H1 (cell line): ENCODE measurements at regions not wholly inside any gene's neighbourhood (a gene's known extent, or its start where the extent isn't known, plus 50 kb on each side); places are given as distances from the start of the nearest gene placed in this dataset.
A peak's percentile ranks its signal among the peaks of the same experiment; 100 is the strongest.

ENCODE experiments used
- CTCF ChIA-PET: fragments of 300-600 bp; sonication (Branson Sonifier 250); formaldehyde crosslinking; loops from one replicate; lab custom pipeline; 2021; ENCODE audit not compliant: partially characterized antibody; lab: Charles Lee
- POLR2A ChIA-PET: fragments of 300-600 bp; sonication (Branson Sonifier 250); formaldehyde crosslinking; loops from one replicate; lab custom pipeline; 2021; ENCODE audit warnings: inconsistent platforms; ENCODE audit not compliant: partially characterized antibody; lab: Charles Lee
- DNase-seq, 2 experiments: peaks; one replicate each; pipeline versions ENCODE4 v3.0.0 to v3.0.0-alpha.2; 2010 to 2022; ENCODE audit warnings: low spot score in 2 of 2, low read depth in 1 of 2, mixed read lengths in 1 of 2
- FAIRE-seq: peaks from 2 replicates; lab custom pipeline; 2011; peaks lifted over from hg19 to GRCh38; lab: Jason Lieb, UNC
- H2AFZ ChIP-seq: 2 replicates; pipeline ENCODE4 v1.8.1; 2012; ENCODE audit warnings: low read length, inconsistent platforms
- H2AK5ac ChIP-seq: 2 replicates; pipeline ENCODE4 v1.6.1; 2013; ENCODE audit warnings: low read depth, low read length
- H2BK120ac ChIP-seq: replicated peaks from 2 replicates; pipeline ENCODE3; 2013; ENCODE audit warnings: low read depth, low read length, inconsistent platforms
- H2BK12ac ChIP-seq: 2 replicates; pipeline ENCODE4 v1.6.1; 2013; ENCODE audit warnings: low read depth, low read length
- H2BK15ac ChIP-seq: 2 replicates; pipeline ENCODE4 v1.6.1; 2013; ENCODE audit warnings: low read length
- H2BK20ac ChIP-seq: 2 replicates; pipeline ENCODE4 v1.6.1; 2013; ENCODE audit warnings: low read length
- H2BK5ac ChIP-seq: 2 replicates; pipeline ENCODE4 v1.6.1; 2013; ENCODE audit warnings: low read depth, low read length
- H3K14ac ChIP-seq: 2 replicates; pipeline ENCODE4 v1.6.1; 2013; ENCODE audit warnings: inconsistent platforms; ENCODE audit not compliant: insufficient read length
- H3K18ac ChIP-seq: 2 replicates; pipeline ENCODE4 v1.6.1; 2013; ENCODE audit warnings: low read length; ENCODE audit errors: extremely low read depth
- H3K23ac ChIP-seq: 2 replicates; pipeline ENCODE4 v1.6.1; 2013; ENCODE audit warnings: inconsistent platforms; ENCODE audit not compliant: insufficient read length
- H3K23me2 ChIP-seq: 2 replicates; pipeline ENCODE4 v1.6.1; 2013; ENCODE audit warnings: low read depth, low read length
- H3K27ac ChIP-seq: 2 replicates; pipeline ENCODE4 v1.6.1; 2011; ENCODE audit warnings: low read depth, low read length, inconsistent platforms
- H3K27me3 ChIP-seq, 4 experiments: replicated peaks in 1 of 4; 1 replicate in 1 of 4; 2 replicates in 3 of 4; pipeline versions ENCODE4 v1.6.1 to v1.8.1; 2011 to 2013; ENCODE audit warnings: low read length in 3 of 4, mild to moderate bottlenecking in 3 of 4, inconsistent platforms in 2 of 4, mixed read lengths in 2 of 4, moderate library complexity in 1 of 4; ENCODE audit not compliant: control insufficient read depth in 3 of 4, insufficient read depth in 3 of 4; ENCODE audit errors: extremely low read depth in 1 of 4
- H3K36me3 ChIP-seq, 4 experiments: 2 replicates each; pipeline versions ENCODE4 v1.6.1 to v1.8.1; 2011 to 2013; ENCODE audit warnings: mild to moderate bottlenecking in 4 of 4, low read length in 3 of 4, moderate library complexity in 2 of 4, control low read depth in 1 of 4, inconsistent platforms in 1 of 4; ENCODE audit not compliant: insufficient read depth in 4 of 4, control insufficient read depth in 2 of 4
- H3K4ac ChIP-seq: replicated peaks from 2 replicates; pipeline ENCODE3; 2013; ENCODE audit warnings: low read length, low read depth, mixed read lengths, inconsistent platforms; ENCODE audit not compliant: insufficient read length
- H3K4me1 ChIP-seq, 4 experiments: replicated peaks in 1 of 4; 1 replicate in 1 of 4; 2 replicates in 3 of 4; pipeline versions ENCODE4 v1.6.1 to v1.8.1; 2011 to 2013; ENCODE audit warnings: low read length in 3 of 4, inconsistent platforms in 2 of 4, mixed read lengths in 1 of 4; ENCODE audit not compliant: insufficient read depth in 4 of 4, control insufficient read depth in 3 of 4
- H3K4me2 ChIP-seq, 2 experiments: 2 replicates each; pipeline versions ENCODE4 v1.6.1 to v1.8.1; 2011 to 2013; ENCODE audit warnings: low read depth in 2 of 2, low read length in 2 of 2, control low read depth in 1 of 2, inconsistent platforms in 1 of 2, mild to moderate bottlenecking in 1 of 2; ENCODE audit not compliant: insufficient read depth in 1 of 2
- H3K4me3 ChIP-seq, 4 experiments: fragments of 200-600, 300-600 bp in 1 of 4; sonication (generic), shearing (Covaris generic), sonication (Bioruptor Twin) in 1 of 4; 2 replicates each; pipeline versions ENCODE4 v1.5.1 to v1.8.1; 2011 to 2016; ENCODE audit warnings: low read length in 4 of 4, low read depth in 3 of 4, control low read depth in 2 of 4, inconsistent platforms in 2 of 4, mild to moderate bottlenecking in 2 of 4, mixed read lengths in 1 of 4, moderate library complexity in 1 of 4; ENCODE audit not compliant: insufficient read depth in 2 of 4; ENCODE audit errors: extremely low read depth in 1 of 4
- H3K56ac ChIP-seq: replicated peaks from 2 replicates; pipeline ENCODE3; 2013; ENCODE audit warnings: low read depth, mild to moderate bottlenecking, mixed read lengths, low read length, inconsistent platforms; ENCODE audit not compliant: insufficient read length
- H3K79me1 ChIP-seq: 2 replicates; pipeline ENCODE4 v1.6.1; 2013; ENCODE audit warnings: low read depth, low read length, control low read depth
- H3K79me2 ChIP-seq, 2 experiments: 2 replicates each; pipeline versions ENCODE4 v1.6.1 to v1.8.1; 2012 to 2013; ENCODE audit warnings: low read length in 2 of 2, mild to moderate bottlenecking in 2 of 2, inconsistent platforms in 1 of 2; ENCODE audit not compliant: insufficient read depth in 2 of 2, control insufficient read depth in 1 of 2
- H3K9ac ChIP-seq, 4 experiments: replicated peaks in 1 of 4; 1 replicate in 1 of 4; 2 replicates in 3 of 4; pipeline versions ENCODE4 v1.6.1 to v1.8.1; 2011 to 2013; ENCODE audit warnings: low read depth in 3 of 4, low read length in 3 of 4, control low read depth in 2 of 4, mild to moderate bottlenecking in 2 of 4, moderate library complexity in 2 of 4, inconsistent platforms in 1 of 4; ENCODE audit errors: extremely low read depth in 1 of 4
- H3K9me3 ChIP-seq, 2 experiments: 2 replicates each; pipeline versions ENCODE4 v1.6.1 to v1.8.1; 2012 to 2013; ENCODE audit warnings: mild to moderate bottlenecking in 2 of 2, moderate library complexity in 2 of 2, control low read depth in 1 of 2, inconsistent platforms in 1 of 2, low read depth in 1 of 2, low read length in 1 of 2, mixed read lengths in 1 of 2; ENCODE audit not compliant: insufficient read depth in 2 of 2
- H4K20me1 ChIP-seq, 2 experiments: replicated peaks in 1 of 2; 2 replicates each; pipeline versions ENCODE3 to v1.8.1; 2011 to 2013; ENCODE audit warnings: inconsistent platforms in 2 of 2, low read length in 2 of 2, mild to moderate bottlenecking in 1 of 2; ENCODE audit not compliant: insufficient read depth in 2 of 2, control insufficient read depth in 1 of 2
- H4K5ac ChIP-seq: 2 replicates; pipeline ENCODE4 v1.6.1; 2013; ENCODE audit warnings: low read length, low read depth, mixed read lengths, inconsistent platforms; ENCODE audit not compliant: insufficient read length
- H4K8ac ChIP-seq: 2 replicates; pipeline ENCODE4 v1.8.0; 2013; ENCODE audit warnings: mild to moderate bottlenecking, moderate library complexity, low read length, inconsistent platforms; ENCODE audit not compliant: insufficient read depth; ENCODE audit errors: extremely low read depth
- H4K91ac ChIP-seq: replicated peaks from 2 replicates; pipeline ENCODE3; 2013; ENCODE audit warnings: low read length, mixed read lengths, inconsistent platforms; ENCODE audit not compliant: insufficient read length
- CTBP2 ChIP-seq: IDR thresholded peaks from 2 replicates; pipeline ENCODE4 v1.7.0; 2011; ENCODE audit warnings: borderline replicate concordance, mild to moderate bottlenecking, moderate library complexity, mixed read lengths, low read length; ENCODE audit not compliant: insufficient read depth, insufficient read length
- E2F6 ChIP-seq: IDR thresholded peaks from 2 replicates; pipeline ENCODE4 v1.6.1; 2012; ENCODE audit warnings: inconsistent platforms
- KDM1A ChIP-seq: fragments of 200-600, 300-600 bp; sonication (generic); IDR thresholded peaks from 2 replicates; pipeline ENCODE4 v1.7.1; 2016; ENCODE audit warnings: mild to moderate bottlenecking, low read length, borderline replicate concordance
- MAFK ChIP-seq: IDR thresholded peaks from 2 replicates; pipeline ENCODE4 v1.6.1; 2012; ENCODE audit warnings: low read depth, mild to moderate bottlenecking, improper control_type of control experiment, low read length
- SP1 ChIP-seq: IDR thresholded peaks from 2 replicates; pipeline ENCODE4 v1.6.1; 2011; ENCODE audit warnings: low read depth, low read length
- SP2 ChIP-seq: IDR thresholded peaks from 2 replicates; pipeline ENCODE4 v1.6.1; 2012; ENCODE audit warnings: mild to moderate bottlenecking, low read length, inconsistent platforms
- TEAD4 ChIP-seq: IDR thresholded peaks from 2 replicates; pipeline ENCODE4 v1.6.1; 2012; ENCODE audit warnings: low read depth, low read length, inconsistent platforms, mixed read lengths
- ZNF274 ChIP-seq: IDR thresholded peaks from 2 replicates; pipeline ENCODE4 v1.7.0; 2012; ENCODE audit warnings: low read length, borderline replicate concordance; ENCODE audit errors: extremely low read depth
- WGBS, 2 experiments: shearing (Covaris generic) in 1 of 2; methylation state at CpG; one replicate each; pipeline versions ENCODE4 v1.1.6 to v1.1.7; 2013 to 2015; ENCODE audit warnings: low lambda C conversion rate in 2 of 2, mixed read lengths in 2 of 2, inconsistent platforms in 1 of 2, low coverage in 1 of 2, missing lambda C conversion rate in 1 of 2; ENCODE audit not compliant: insufficient replicate concordance in 2 of 2, insufficient coverage in 1 of 2, insufficient read length in 1 of 2; ENCODE audit errors: extremely low coverage in 1 of 2, missing lambda C conversion rate in 1 of 2; 5-methylcytosine and 5-hydroxymethylcytosine counted together

DNA sequence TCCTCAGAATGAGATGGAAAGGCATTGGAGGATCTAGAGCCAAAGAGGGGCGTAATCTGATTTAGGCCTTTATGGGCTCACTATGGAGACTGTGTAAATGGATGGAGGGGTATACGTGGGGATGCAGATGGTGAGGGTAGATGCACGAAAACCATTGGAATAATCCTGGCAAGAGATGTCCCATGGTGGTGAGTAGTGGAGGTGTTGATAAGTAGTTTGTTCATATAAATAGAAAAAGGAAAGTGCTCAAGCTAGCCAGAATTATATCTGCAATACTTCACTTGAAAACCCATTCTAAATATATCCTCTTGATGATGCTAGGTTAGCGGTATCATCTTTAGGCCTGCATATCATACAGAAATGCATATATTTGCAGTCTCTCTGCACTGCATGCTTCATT is 459.7 kb downstream of the CDH2 start:
- peak overlapping the region; percentile 86 for H3K4ac ChIP-seq
- H4K20me1 ChIP-seq = no peaks in the 10 kb centered on the region
- no peak overlapping the region for H3K9ac ChIP-seq
- H2BK15ac ChIP-seq = no peak overlapping the region
- no peak for FAIRE-seq
- peak overlapping the region; percentile 34 for H4K5ac ChIP-seq
- H3K14ac ChIP-seq = no peak overlapping the region
- no peaks in the 10 kb centered on the region for H3K36me3 ChIP-seq
- peak overlapping the region; percentile 49; the same call in 1 of the 2 replicates for H2BK20ac ChIP-seq
- H2AFZ ChIP-seq = no peak overlapping the region
- ChIA-PET CTCF (interaction anchor here (1.4 kb wide), 1 partner anchor 110 kb away, joined by 3 read pairs; no protein-coding TSS in a partner anchor), POLR2A (no interaction called here)
- no peaks in the 10 kb centered on the region for H3K79me1 ChIP-seq
- WGBS, 2 experiments = 88% methylated on average over 4 of the region's 4 CpGs; no CpG with 5 or more reads in 1 of the 2 experiments
- H2BK5ac ChIP-seq = peak overlapping the region; percentile 1; the same call in 1 of the 2 replicates
- no peak overlapping the region; the same call in 1 of the 2 replicates for H3K27ac ChIP-seq
- no peak overlapping the region for H4K8ac ChIP-seq
- H3K4me2 ChIP-seq = no peak overlapping the region
- H3K79me2 ChIP-seq = no peaks in the 10 kb centered on the region
- H2AK5ac ChIP-seq = no peak overlapping the region
- H3K27me3 ChIP-seq = no peaks in the 10 kb centered on the region
- H3K9me3 ChIP-seq = no peaks in the 10 kb centered on the region
- peak overlapping the region; percentile 44 for H2BK120ac ChIP-seq
- H2BK12ac ChIP-seq = 0 out of 2 replicates have a peak overlapping the region, but pooled peaks have one; percentile 60
- no peak overlapping the region for H3K23ac ChIP-seq
- DNase-seq = no peak
- H3K4me3 ChIP-seq = no peak overlapping the region
- no peaks in the 10 kb centered on the region for H3K23me2 ChIP-seq
- H3K18ac ChIP-seq = no peak overlapping the region
- H3K56ac ChIP-seq = no peak overlapping the region
- peaks cover 5 to 24% (median 16%) of the 10 kb centered on the region in 4 experiments; a peak in 6 of 7 replicates for H3K4me1 ChIP-seq
- peak overlapping the region; percentile 40 for H4K91ac ChIP-seq
- no peak for TF ChIP-seq SP1
- no peak for TF ChIP-seq SP2
- no peak for TF ChIP-seq TEAD4
- no peak for TF ChIP-seq MAFK
- TF ChIP-seq ZNF274 = no peak
- no peak for TF ChIP-seq CTBP2
- TF ChIP-seq KDM1A = no peak
- no peak for TF ChIP-seq E2F6
